T-helper 1 cell treated with Interleukin-12 subunit alpha and Interleukin-12 subunit beta and Interleukin-4 antibody, amounts not matched to agents 30 μg/mL and 1 μg/mL, for 36 hours (primary cell): ENCODE measurements at regions not wholly inside any gene's neighbourhood (a gene's known extent, or its start where the extent isn't known, plus 50 kb on each side); places are given as distances from the start of the nearest gene placed in this dataset.
"Not testable (repeated sequence)": the region's sequence is repeated elsewhere in the genome, so short reads cannot be mapped to it uniquely, and the experiment has no call there.

Experiments
- H3K27ac Mint-ChIP-seq: one replicate; pipeline ENCODE4 v1.8.0; 2021; ENCODE audit warnings: mild to moderate bottlenecking, mixed read lengths
- H3K27me3 Mint-ChIP-seq: one replicate; pipeline ENCODE4 v1.8.0; 2021; ENCODE audit warnings: low read depth, mixed read lengths
- H3K36me3 Mint-ChIP-seq: one replicate; pipeline ENCODE4 v1.8.0; 2021; ENCODE audit warnings: low read depth, mixed read lengths
- H3K4me1 Mint-ChIP-seq: one replicate; pipeline ENCODE4 v1.8.0; 2021; ENCODE audit warnings: low read depth, mixed read lengths
- H3K4me3 Mint-ChIP-seq: one replicate; pipeline ENCODE4 v1.8.0; 2021; ENCODE audit warnings: mild to moderate bottlenecking, moderate library complexity, mixed read lengths
- H3K9me3 Mint-ChIP-seq: one replicate; pipeline ENCODE4 v1.8.0; 2021; ENCODE audit warnings: mixed read lengths

GRCh38 chr5:53808392-53808791, 248.0 kb downstream of the NDUFS4 start:
- H3K27me3 Mint-ChIP-seq, H3K4me3 Mint-ChIP-seq, H3K36me3 Mint-ChIP-seq, H3K4me1 Mint-ChIP-seq, H3K27ac Mint-ChIP-seq: not testable (repeated sequence)
- H3K9me3 Mint-ChIP-seq, result peaks cover 11% of the 10 kb centered on the region

- Mint-ChIP-seq H3K27me3 (no peaks in the 10 kb centered on the region), H3K36me3 (no peaks in the 10 kb centered on the region), H3K4me3 (no peak overlapping the region), H3K9me3 (peaks cover 4% of the 10 kb centered on the region), H3K4me1 (no peaks in the 10 kb centered on the region), H3K27ac (no peak overlapping the region)
Observed at GRCh38 chr5:53814819-53815218, 254.4 kb downstream of the NDUFS4 start.

- Mint-ChIP-seq H3K27ac (no peak overlapping the region), H3K36me3 (no peaks in the 10 kb centered on the region), H3K4me3 (no peak overlapping the region), H3K4me1 (no peaks in the 10 kb centered on the region), H3K27me3 (no peaks in the 10 kb centered on the region), H3K9me3 (peaks cover 4% of the 10 kb centered on the region)
Observed at GRCh38 chr5:53815471-53815870, 255.0 kb downstream of the NDUFS4 start.

GRCh38 chr5:53817183-53817582, 256.7 kb downstream of the NDUFS4 start:
- Mint-ChIP-seq H3K4me1 (no peaks in the 10 kb centered on the region), H3K27ac (no peak overlapping the region), H3K9me3 (no peaks in the 10 kb centered on the region), H3K36me3 (no peaks in the 10 kb centered on the region), H3K4me3 (no peak overlapping the region), H3K27me3 (no peaks in the 10 kb centered on the region)

GRCh38 chr5:53819482-53819881, 259.0 kb downstream of the NDUFS4 start:
- no peaks in the 10 kb centered on the region for H3K4me1 Mint-ChIP-seq
- no peaks in the 10 kb centered on the region for H3K36me3 Mint-ChIP-seq
- H3K27me3 Mint-ChIP-seq, result no peaks in the 10 kb centered on the region
- H3K4me3 Mint-ChIP-seq, result no peak overlapping the region
- no peaks in the 10 kb centered on the region for H3K9me3 Mint-ChIP-seq
- H3K27ac Mint-ChIP-seq, result no peak overlapping the region

GRCh38 chr5:53820119-53820801, 259.8 kb downstream of the NDUFS4 start:
- Mint-ChIP-seq H3K4me1 (no peaks in the 10 kb centered on the region), H3K9me3 (no peaks in the 10 kb centered on the region), H3K27me3 (no peaks in the 10 kb centered on the region), H3K27ac (no peak overlapping the region), H3K36me3 (no peaks in the 10 kb centered on the region), H3K4me3 (no peak overlapping the region)

GRCh38 chr5:53820802-53821171, 260.3 kb downstream of the NDUFS4 start:
- Mint-ChIP-seq H3K4me3 (no peak overlapping the region), H3K4me1 (peaks cover under 1% of the 10 kb centered on the region), H3K27ac (no peak overlapping the region), H3K27me3 (no peaks in the 10 kb centered on the region), H3K36me3 (no peaks in the 10 kb centered on the region), H3K9me3 (no peaks in the 10 kb centered on the region)

- no peak overlapping the region for H3K27ac Mint-ChIP-seq
- H3K9me3 Mint-ChIP-seq, result peaks cover 3% of the 10 kb centered on the region
- H3K4me1 Mint-ChIP-seq, result peaks cover 2% of the 10 kb centered on the region
- no peaks in the 10 kb centered on the region for H3K36me3 Mint-ChIP-seq
- H3K4me3 Mint-ChIP-seq, result no peak overlapping the region
- no peaks in the 10 kb centered on the region for H3K27me3 Mint-ChIP-seq
Observed at GRCh38 chr5:53825016-53825415, 264.6 kb downstream of the NDUFS4 start.

GRCh38 chr5:53825926-53826325, 265.5 kb downstream of the NDUFS4 start:
- Mint-ChIP-seq H3K27ac (no peak overlapping the region), H3K4me1 (peaks cover 2% of the 10 kb centered on the region), H3K36me3 (no peaks in the 10 kb centered on the region), H3K27me3 (no peaks in the 10 kb centered on the region), H3K4me3 (no peak overlapping the region), H3K9me3 (peaks cover 3% of the 10 kb centered on the region)

- Mint-ChIP-seq H3K9me3 (peaks cover 3% of the 10 kb centered on the region), H3K27ac (no peak overlapping the region), H3K4me1 (peaks cover 2% of the 10 kb centered on the region), H3K4me3 (no peak overlapping the region), H3K27me3 (no peaks in the 10 kb centered on the region), H3K36me3 (no peaks in the 10 kb centered on the region)
Observed at GRCh38 chr5:53826504-53826903, 266.1 kb downstream of the NDUFS4 start.

- H3K4me1 Mint-ChIP-seq, result peaks cover 2% of the 10 kb centered on the region
- no peaks in the 10 kb centered on the region for H3K27me3 Mint-ChIP-seq
- peaks cover 3% of the 10 kb centered on the region for H3K9me3 Mint-ChIP-seq
- H3K4me3 Mint-ChIP-seq, result no peak overlapping the region
- H3K36me3 Mint-ChIP-seq, result no peaks in the 10 kb centered on the region
- no peak overlapping the region for H3K27ac Mint-ChIP-seq
Observed at GRCh38 chr5:53827211-53827651, 266.8 kb downstream of the NDUFS4 start.

GRCh38 chr5:53831496-53831895, 271.1 kb downstream of the NDUFS4 start:
- no peak overlapping the region for H3K4me3 Mint-ChIP-seq
- H3K36me3 Mint-ChIP-seq, result no peaks in the 10 kb centered on the region
- H3K27ac Mint-ChIP-seq, result no peak overlapping the region
- no peaks in the 10 kb centered on the region for H3K27me3 Mint-ChIP-seq
- no peaks in the 10 kb centered on the region for H3K4me1 Mint-ChIP-seq
- H3K9me3 Mint-ChIP-seq, result peaks cover 7% of the 10 kb centered on the region
